ENCODE measurements at regions not wholly inside any gene's neighbourhood (a gene's known extent, or its start where the extent isn't known, plus 50 kb on each side); places are given as distances from the start of the nearest gene placed in this dataset.
"Not testable (repeated sequence)": the region's sequence is repeated elsewhere in the genome, so short reads cannot be mapped to it uniquely, and the experiment has no call there.

DNA sequence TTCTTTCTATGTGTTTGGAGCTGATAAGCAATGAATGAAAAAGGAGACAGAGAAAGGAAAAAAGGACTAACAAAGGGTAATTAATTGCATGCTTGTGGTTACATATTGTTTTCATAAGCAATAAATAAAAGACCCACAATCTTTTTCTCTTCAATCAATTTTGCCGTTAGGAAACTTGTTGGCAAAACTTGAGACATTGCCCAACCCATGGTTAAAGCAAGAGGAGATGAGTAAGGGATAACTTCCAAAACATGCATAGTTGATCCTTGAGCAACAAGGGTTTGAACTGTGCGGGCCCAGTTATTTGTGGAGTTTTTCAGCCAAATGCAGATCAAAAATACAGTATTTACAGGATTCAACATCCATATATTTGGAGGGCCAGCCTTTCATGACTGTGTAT, 572.4 kb downstream of the AMY1C start:
- DNase-seq (ENCODE audit: low read depth) = no peak

- no peak for DNase-seq (ENCODE audit: low read depth)
These were observed 579.6 kb downstream of the AMY1C start for GRCh38 chr1:104329278-104329677.

DNA sequence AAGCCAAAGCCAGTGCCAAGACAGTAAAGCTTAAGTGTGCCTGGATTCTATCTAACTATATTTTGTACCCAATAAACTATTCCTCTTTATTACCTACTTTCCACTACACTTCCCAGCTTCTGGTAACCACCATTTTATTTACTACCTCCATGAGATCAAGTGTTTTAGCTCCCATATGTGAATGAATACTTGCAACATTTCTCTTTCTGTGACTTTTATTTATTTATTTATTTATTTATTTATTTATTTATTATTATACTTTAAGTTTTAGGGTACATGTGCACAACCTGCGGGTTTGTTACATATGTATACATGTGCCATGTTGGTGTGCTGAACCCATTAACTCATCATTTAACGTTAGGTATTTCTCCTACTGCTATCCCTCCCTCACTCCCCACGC, 582.1 kb downstream of the AMY1C start:
- DNase-seq (ENCODE audit: low read depth) = no peak

GRCh38 chr1:104337927-104338326, 588.2 kb downstream of the AMY1C start:
- DNase-seq (ENCODE audit: low read depth) = not testable (repeated sequence)

DNA sequence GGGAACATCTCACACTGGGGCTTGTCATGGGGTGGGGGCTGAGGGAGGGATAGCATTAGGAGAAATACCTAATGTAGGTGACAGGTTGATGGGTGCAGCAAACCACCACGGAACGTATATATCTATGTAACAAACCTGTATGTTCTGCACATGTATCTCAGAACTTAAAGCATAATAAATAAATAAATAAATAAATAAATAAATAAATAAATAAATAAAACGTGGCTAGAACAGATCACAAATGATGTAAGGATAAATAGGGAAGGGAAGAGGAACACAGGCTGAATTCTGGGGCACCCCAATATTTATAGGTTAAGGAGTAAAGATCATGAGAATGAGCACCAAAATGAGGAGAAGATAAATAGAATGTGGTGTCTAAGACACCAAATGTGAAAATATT, 592.2 kb downstream of the AMY1C start:
- DNase-seq (ENCODE audit: low read depth) = no peak

- no peak for DNase-seq (ENCODE audit: low read depth)
These were observed 598.6 kb downstream of the AMY1C start for GRCh38 chr1:104348277-104348676.

DNA sequence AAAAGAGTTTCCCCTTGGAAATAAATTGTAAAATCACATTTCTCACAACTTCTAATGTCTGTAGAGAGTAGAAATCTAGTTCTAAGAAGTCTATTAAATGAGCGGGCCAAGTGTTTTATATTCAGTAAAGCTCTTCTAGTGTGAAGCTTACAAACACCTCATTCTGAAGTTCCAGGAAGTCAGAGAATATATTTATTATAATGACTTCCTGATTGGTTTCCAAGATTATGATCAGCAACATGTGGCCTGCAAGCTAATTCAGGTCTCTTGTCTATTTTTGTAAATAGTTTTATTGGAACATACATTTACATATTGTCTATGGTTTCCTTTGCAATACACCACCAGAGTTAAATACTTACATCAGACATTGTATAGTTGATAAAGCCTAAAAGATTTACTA, 603.9 kb downstream of the AMY1C start:
- no peak for DNase-seq (ENCODE audit: low read depth)

- no peak for DNase-seq (ENCODE audit: low read depth)
These were observed 608.4 kb downstream of the AMY1C start for GRCh38 chr1:104358086-104358485.

GRCh38 chr1:104358621-104359020, 608.9 kb downstream of the AMY1C start:
- DNase-seq (ENCODE audit: low read depth) = no peak

GRCh38 chr1:104378414-104378813, 628.7 kb downstream of the AMY1C start:
- no peak for DNase-seq (ENCODE audit: low read depth)

DNA sequence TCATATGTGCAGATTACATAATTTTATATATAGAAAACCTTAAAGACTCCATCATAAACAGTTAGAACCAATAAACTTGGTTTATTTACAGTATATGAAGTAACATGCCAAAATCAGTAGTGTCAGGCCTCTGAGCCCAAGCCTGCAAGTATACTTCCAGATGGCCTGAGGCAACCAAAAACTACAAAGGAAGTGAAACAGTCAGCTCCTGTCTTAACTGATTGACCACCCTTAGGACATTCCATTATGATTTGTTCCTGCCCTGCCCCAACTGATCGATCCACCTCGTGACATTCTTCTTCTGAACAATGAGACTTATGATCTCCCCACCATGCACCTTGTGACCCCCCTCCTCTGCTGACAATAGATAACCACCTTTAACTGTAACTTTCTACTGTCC, 630.3 kb downstream of the AMY1C start:
- DNase-seq (ENCODE audit: low read depth) = no peak

- no peak for DNase-seq (ENCODE audit: low read depth)
These were observed 638.2 kb downstream of the AMY1C start for GRCh38 chr1:104387716-104388508.

- no peak for DNase-seq (ENCODE audit: low read depth)
These were observed 642.9 kb downstream of the AMY1C start for GRCh38 chr1:104392552-104392951.

DNA sequence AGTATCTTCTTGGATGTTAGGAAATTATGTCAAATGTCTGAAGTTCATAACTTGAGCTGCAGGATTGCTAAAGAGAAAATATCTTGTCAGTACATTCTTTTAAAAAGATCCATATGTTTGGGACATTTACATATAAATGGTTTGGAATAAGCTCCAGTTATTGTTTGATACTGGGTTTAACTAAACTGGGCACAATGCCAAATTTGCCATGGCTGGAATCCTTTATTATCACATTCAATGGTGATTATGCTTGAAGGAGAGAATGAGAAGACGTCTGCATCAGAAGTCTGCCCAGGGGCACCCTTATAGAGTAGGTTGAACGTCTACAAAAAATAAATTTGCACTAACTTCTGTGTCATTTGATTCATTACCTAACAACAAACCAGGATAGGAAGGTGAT, 652.5 kb downstream of the AMY1C start:
- DNase-seq (ENCODE audit: low read depth) = no peak

GRCh38 chr1:104403883-104404282, 654.2 kb downstream of the AMY1C start:
- no peak for DNase-seq (ENCODE audit: low read depth)

- DNase-seq (ENCODE audit: low read depth) = no peak
These were observed 657.0 kb downstream of the AMY1C start for GRCh38 chr1:104406728-104407127.

GRCh38 chr1:104408268-104408667, 658.6 kb downstream of the AMY1C start:
- DNase-seq (ENCODE audit: low read depth) = no peak

DNA sequence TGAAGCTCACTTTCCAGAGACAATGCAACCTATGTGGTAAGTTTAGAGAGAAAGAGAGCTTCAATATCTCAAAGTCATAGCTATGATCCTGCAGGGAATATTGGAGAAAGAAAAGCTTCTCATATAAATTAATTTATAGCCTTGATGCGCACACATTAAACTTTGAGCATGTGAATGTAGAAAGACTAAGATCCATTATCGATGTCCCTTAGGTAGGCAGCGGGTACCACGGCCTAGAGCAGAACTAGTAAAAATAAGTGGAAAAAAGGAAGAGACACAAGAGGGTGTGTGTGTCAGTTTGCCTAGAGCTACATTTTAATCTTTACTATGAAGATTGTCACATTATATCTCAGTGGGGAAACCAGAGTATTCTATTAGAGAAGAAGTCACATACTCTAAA, 685.6 kb downstream of the AMY1C start:
- DNase-seq (ENCODE audit: low read depth) = no peak

DNA sequence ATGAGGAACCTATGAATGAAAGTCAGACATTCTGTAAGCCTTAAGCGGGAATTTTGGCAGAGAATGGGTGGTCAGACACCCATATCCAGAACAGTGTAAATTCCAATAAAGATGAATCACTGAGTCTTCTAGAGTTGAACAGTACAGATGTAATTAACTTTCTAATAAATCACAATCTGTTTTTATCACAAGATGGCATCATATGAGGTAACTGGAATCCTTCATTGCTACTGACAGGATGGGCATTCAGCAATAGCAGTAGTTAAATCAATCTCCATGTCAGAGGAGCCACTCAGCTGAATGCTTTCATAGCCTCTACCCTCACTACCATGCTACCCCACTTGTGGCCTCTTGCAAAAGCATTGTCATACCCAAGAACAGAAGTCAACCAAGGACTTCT, 690.3 kb downstream of the AMY1C start:
- no peak for DNase-seq (ENCODE audit: low read depth)

GRCh38 chr1:104456724-104457123, 707.0 kb downstream of the AMY1C start:
- DNase-seq (ENCODE audit: low read depth) = no peak

DNA sequence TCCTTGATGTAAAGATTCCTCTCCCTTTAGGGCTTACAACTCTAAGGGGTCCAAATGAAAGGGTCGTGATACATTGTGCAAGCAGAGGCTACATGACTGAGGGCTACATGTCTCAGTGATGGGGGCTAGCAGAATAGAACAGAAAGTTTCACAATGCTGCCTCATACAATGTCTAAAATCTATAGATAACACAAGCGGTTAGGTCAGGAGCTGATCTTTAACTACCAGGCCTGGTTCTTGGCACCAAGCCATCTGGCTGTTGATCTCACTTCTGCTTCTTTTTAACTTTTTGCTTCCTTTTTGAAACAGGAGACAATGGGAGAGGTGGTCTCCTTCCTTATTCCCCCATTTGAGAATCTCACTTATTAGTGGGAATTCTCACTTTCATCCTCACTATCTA, 710.2 kb downstream of the AMY1C start:
- DNase-seq (ENCODE audit: low read depth) = no peak

DNA sequence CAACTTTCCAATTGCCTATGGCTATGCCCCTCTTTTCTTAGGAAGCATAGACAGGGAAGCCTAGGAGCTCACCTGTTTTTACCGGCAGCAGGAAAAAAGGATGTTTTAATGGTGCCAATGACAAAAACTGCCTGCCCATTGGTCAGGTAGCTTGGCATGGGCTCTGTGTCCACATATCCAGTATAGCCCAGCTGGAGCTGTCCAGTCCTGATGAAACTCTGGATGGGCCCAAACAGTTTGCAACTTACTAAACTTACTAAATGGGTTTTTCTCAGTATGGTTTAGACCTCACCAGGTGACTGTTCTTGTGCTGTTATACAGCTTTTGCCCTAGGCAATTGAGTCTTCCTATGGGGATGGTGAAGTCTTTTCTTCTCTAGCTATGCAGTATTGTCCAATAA, 711.2 kb downstream of the AMY1C start:
- no peak for DNase-seq (ENCODE audit: low read depth)

- DNase-seq (ENCODE audit: low read depth) = no peak
These were observed 713.5 kb downstream of the AMY1C start for GRCh38 chr1:104463126-104463697.

DNA sequence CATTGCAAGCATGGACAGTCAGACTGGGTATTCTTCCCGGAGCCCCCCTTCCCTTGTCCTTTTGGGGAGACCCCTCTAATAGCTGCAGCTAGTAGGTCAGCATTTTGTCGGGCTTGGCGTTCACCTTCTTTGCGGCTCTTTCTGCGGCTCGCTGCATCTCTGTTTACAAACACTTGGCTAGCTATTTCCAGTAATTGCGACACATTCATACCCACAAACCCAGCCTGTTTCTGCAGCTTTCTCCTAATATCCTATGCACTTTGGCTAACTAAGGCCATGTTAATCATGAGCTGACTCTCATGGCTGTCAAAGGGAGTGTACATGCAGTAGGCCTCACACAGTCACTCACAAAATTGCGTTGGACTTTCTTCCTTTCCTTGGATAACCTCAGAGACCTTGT, 716.4 kb downstream of the AMY1C start:
- DNase-seq (ENCODE audit: low read depth) = no peak
